Fibroblast of skin of scalp (primary cell): ENCODE measurements at regions not wholly inside any gene's neighbourhood (a gene's known extent, or its start where the extent isn't known, plus 50 kb on each side); places are given as distances from the start of the nearest gene placed in this dataset.

Experiments
- DNase-seq: peaks from one replicate; pipeline ENCODE4 v3.0.0-alpha.2; 2013

DNA sequence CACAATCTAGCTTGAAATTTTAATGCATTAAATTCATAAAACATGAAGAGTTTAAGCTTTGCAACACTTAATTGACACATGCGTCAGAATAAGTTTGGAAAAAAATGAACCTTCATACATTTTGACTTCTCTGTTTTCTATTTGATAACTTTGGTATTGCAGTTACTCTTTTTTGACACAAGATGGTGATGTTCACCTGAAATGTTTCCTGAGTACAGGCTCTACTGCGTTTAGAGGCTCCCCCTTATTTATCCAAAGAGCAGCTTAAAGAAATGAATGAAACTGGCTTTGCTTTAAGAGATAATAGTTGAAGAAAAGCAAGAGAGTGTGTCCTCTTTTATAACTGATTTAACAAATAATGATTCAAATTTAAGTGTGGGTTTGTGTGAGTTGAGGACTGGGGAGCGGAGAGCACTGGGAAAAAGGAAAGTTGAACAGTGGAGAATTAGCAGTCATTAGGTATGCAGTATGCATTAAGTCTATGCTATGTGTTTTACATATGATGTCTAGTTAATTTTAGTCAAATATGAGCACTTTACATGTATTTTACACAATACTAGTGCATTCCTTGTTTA lies 180.6 kb upstream of the NUDT6 start:
- peak; percentile 64 for DNase-seq

DNA sequence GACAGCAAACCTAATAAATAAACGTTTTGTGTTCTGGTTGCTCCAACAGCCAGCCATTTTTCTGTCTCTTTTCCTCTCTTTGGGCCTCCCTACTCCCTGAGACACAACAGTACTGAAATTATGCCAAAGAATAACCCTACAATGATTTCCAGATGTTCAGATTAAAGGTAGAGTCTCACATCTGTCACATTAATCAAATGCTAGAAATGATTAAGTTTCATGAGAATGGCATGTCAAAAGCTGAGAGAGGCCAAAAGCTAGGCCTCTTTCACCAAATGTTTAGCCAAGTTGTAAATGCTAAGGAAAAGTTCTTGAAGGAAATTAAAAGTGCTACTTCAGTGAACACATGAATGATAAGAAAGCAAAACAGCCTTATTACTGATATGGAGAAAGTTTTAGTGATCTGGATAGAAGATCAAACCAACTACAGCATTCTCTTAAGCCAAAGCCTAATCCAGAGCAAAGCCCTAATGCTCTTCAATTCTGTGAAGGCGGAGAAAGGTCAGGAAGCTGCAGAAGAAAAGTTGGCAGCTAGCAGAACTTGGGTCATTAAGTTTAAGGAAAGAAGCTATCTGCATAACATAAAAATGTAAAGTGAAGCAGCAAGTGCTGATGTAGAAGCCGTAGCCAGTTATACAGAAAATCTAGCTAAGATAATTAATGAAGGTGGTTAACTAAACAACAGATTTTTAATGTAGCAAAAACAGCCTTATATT lies 182.1 kb upstream of the NUDT6 start:
- peak; percentile 38 for DNase-seq

DNA sequence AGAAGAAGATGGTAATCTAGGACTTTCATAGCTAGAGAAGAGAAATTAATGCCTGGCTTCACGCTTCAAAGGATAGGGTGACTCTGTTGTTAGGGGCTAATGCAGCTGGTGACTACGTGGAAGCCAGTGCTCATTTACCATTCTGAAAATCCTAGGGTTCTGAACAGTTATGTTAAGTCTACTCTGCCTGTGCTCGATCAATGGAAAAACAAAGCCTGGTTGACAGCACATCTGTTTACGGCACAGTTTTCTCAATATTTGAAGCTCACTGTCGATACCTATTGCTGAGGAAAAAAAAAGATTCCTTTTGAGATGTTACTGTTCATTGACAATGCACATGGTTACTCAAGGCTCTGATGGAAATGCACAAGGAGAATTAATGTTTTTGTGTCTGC lies 182.6 kb upstream of the NUDT6 start:
- no peak for DNase-seq

DNA sequence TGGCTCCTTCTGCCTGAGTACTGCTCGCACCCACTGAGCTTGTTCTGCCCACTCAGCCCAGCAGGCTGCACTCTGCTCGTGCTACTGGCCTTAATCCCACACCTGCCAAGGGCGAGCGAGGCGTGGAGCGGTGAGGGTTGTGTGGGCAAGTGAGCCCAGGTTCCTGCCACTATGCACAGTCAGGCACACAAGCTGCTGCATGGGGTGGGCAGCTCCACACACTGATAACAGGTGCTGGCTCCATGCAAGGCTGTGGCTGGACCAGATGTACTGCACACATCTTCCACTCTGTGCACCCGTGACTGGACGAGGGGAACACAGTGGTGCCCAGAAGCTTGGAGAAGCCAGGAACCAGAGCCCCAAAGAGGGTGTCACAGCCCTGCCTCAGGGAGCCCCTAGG lies 184.3 kb upstream of the NUDT6 start:
- DNase-seq: no peak

DNA sequence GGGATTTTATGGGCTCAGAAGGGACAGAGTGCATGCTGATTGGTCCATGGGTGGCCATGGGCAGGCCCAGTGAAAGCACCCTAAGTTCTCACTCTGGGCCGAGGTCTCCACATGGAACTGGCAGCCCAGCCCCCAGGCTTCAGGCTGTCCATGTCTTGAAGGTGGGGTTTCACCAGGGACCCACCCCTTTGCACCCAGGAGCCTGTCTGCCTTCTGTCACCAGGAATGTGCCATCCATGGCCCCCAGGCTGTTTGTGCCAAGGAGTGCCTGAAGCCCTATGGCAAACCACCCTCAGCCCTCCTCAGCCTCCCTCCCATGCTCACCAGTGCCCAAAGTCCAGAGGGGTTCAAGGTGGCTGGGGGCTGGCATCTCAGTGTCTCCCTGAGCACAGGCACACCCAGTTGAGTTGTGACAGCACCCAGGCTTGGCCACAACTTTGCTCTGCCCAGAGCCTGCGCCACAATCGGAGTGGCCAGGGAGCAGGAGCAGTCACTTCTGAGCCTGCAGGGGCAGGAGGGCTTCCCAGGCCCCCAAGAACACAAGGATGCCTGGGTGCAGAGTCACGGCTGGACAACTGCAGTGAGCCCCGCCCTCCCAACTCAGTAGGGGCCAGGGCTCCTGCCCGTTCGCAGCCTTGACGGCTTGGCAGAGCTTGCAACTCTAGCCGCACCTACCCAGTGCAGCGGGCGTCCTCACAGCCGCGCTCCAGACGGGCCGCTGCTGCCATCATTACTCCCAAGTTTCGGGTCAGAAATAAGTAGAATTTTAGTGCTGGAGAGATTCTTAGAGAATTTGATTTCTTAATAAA lies 185.3 kb upstream of the NUDT6 start:
- no peak for DNase-seq

DNA sequence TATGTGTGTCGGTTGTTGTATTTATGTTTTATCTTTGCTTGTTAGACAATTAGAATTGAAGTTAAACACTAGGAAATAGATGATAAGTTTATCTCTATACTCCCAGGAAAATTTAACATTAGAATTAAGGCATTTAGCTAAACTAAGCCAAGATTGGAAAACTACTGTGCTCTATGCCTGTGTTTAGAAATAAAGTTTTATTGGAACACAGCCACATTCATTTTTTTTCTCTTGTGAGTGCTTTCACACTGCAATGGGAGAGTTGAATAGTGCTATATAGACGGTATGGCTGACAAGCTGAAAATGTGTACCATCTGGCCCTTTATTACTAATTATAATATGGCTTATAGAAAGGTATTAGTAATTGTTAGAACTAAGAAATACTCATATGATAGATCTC lies 186.7 kb upstream of the NUDT6 start:
- no peak for DNase-seq

DNA sequence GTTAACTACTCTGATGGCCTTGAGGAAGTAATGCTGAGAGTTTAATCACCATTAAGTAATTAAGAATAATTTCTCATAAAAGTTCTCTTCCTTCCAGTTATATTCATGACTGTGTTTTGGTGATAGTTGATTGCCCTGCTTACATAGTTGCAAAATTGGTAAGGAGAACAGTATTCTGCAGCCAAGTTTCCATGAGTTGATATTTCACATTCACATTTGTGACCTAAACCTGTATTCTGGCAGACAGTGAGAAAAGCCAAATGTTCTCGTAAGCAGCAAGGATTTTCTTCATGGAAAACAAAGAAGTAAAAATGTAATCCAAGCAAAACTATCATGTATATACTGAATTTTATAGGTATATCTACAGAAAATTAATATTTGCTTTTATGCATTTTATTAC lies 187.8 kb upstream of the NUDT6 start:
- no peak for DNase-seq

DNA sequence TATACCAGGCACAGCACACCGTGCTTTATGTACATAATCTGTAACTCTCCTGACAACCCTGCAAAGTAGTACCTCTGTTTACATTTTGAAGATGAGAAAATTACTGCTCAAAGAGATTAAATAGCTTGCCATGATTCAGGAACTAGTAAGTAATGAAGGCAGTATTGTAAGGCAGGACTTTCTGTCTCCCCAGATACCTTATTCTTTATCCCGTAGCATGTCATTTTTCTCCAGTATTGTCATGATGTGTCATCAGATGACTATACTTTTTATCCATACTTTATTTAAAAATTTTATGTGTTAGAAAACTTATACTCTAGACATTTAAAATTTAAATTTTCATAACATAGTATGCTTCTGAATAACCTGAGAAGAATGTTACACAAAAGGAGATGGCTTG lies 188.3 kb upstream of the NUDT6 start:
- DNase-seq: peak; percentile 17

DNA sequence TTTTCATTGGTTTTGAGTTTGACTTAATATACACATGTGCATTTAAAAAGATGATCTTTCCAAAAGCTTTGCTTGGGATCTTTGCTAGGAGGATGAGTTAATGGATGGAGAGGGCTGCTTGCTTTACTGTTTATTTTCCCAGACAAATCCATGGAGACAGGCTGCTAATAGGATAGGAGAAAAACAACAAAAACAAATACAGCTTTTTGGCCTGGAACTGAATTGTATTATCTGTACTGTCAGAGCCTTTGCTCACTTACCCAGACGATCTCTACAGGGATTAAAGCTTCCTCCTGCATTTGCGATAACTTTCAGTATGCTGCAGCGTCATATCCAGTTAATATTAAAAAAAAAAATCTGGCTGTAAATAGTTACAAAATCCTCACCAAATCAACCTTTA lies 190.8 kb upstream of the NUDT6 start:
- DNase-seq: no peak

DNA sequence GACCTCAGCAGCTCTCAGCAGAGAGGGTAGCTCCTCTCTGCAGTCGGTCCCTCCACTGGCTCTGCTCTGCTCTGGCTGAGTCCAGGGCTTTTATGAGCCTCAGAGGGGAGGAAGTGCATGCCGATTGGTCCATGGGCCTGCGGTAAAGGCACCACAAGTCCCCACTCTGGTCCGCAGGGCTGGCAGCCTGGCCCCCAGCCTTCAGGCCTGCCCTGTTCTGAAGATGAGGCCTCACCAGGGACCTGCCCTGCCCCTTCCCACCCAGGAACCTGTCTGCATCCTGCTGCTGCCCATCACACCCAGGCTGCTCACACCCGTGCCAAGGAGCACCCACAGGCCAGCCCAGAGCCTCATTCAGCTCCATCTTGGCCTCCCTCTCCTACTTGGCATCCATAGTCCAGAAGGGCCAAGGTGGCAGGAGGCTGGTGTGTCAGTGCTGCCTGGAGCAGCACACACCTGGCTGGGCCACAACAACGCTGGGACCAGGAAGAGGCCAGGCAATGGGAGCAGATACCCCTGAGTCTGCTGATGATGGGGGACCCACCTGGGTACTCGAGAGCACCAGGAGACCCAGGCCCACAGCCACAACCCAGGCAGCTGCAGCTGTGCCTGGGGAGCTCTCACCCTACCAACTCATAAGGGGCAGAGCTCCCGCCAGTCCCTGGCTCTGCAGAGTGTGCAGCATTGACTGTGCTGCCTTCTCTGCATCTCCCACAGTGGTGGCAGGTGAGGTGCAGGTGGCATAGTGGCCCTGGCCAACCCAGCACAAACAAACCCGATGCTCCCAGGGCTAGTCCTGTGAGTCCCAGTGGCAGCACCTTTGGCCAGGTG lies 191.9 kb upstream of the NUDT6 start:
- no peak for DNase-seq

DNA sequence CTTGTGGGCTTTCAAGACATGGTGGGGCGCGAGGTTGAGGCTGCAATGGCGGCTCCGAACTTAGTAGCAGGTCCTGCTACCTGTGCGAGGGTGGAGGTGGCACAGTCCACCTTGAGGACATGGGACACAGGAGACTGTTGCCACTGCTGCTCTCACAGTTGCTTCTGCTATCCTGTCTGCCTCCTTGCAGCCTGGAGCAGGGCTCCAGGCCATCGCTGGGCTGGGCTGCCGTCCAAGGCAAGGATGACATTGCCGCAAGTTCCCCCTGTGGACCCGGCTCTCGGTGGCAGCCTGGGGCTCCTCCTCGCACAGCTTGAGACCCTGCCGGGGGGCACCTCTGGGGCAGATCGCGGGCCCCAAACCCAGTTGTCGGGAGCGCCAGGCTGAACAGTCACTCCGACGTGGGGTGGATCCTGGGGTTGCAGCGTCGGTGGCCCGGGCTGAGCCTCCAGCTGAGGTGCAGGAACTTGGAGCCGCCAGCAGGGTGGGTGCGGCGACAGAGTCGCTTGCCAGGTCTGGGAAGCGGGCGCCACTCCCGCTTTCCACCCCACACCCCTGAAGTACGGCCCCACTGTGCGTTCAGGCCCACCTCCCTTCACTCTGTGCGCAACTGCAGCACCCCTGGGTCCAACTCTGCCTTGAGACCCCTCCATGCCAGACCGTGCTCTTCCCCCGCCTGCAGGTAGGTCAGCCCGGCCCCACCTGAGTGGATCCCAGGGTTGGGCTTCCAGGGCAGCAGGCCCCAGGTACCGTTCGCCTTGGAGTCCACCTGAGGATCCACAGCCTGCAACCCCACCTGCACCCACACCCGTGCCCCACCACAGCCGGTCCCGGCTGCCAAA lies 192.7 kb upstream of the NUDT6 start:
- DNase-seq: no peak

DNA sequence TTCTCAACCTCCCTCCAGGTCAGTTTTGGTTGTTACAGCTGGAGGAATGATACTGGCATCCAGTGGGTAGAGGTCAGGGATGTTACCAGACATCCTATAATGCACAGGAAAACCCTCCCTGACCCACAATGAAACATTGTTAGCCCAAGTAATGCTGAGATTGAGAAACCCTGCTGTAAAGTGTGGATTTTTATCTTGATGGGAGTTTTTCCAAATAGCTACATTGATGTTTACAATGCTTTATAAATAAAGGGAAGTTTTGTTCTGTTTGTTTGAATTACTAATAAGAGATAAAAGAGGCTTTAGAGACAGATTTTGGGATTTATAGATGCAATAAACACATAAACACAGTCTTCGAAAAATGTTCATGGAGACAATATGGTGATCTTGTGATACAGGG lies 194.0 kb upstream of the NUDT6 start:
- no peak for DNase-seq

DNA sequence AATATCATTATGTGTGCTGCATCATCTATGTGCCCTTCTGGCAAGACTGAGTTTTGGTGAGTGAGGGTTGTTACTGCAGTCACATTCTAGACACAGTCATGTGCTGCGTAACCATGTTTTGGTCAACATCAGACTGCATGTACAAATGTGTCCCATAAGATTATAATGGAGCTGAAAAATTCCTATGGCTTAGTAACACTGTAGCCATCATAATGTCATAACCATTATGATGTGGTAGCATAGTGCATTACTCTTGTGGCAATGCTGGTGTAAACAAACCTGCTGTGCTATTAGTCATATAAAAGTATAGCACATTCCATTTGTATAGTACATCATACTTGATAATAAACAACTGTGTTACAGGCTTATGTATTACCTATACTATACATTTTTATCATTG lies 198.1 kb upstream of the NUDT6 start:
- peak; percentile 55 for DNase-seq

DNA sequence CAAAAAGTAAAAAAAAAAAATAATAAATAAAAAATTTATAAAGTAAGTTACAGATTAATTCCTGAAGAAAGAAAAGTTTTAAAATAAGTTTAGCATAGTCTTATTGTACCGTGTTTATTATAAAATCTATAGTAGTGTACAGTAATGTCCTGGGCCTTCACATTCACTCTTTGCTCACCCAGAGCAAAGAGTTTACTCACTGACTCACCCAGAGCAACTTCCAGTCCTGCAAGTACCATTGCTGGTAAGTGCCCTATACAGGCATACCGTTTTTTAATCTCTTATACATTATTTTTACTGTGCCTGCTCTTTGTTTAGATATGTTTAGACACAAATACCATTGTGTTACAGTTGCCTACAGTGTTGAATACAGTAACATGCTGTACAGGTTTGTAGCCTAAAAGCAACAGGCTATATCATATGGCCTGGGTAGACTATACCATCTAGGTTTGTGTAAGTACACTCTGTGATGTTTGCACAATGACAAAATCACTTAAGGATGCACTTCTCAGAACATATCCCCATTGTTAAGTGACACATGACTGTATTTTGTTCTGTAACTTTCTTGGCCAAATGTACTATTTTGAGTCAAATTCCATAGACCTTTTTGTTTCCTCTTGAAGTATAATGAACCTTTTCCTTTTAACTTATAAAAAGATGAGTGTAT lies 199.0 kb upstream of the NUDT6 start:
- DNase-seq: peak; percentile 31

DNA sequence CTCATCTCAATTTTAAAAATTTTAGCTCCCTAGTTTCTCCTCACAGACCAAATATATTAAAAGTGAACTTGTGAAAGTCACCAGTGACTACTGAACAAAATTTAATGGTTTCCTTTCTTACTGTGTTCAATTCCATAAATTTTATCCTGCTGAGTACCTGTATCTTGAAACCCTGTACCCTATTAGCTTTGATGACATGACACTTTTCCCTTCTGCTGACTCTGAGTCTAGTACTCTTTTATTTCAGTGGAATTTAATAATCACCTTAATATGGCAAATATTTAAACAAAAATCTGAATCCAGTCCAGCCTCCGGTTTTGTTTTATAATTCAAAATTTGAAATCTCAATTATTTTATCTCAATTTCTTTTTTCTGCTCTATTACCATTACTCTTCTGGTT lies 203.1 kb upstream of the NUDT6 start:
- no peak for DNase-seq

DNA sequence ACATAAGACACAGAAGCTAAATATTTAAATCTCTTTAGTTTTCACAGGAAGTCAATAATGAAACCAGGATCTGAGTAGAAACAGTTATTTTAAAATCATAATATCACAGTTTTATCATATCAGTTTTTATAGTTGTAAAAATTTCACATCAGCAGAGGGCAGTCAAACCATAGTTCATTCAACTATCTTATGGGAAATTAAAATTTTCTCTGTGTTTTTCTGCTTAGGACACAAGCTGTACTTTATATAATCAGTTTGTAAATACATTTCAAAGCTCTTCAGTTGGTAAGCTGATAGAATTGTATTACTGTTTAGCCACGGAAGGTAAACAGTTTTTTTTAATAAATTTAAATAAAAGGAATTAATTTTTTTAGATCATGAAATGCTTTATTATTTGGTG lies 204.8 kb upstream of the NUDT6 start:
- peak; percentile 49 for DNase-seq

DNA sequence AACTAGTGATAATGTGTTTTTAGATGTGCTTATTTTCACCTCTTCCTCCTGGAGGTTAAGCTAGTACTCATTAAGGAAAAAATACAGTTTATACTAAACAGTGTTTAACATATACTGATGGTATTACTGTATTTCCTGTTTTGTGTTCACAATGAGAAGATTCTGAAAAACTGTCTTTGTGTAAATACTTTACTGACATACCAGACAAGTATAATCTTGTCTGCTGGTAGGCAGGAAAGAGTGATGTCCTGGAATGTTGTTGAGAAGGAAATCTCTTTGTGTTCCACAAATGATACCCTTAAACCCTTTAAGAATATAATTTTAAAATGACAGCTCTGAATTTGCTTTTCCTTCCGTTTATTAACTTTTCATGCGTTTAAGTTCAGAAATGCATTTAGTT lies 205.5 kb upstream of the NUDT6 start:
- DNase-seq: peak; percentile 46

DNA sequence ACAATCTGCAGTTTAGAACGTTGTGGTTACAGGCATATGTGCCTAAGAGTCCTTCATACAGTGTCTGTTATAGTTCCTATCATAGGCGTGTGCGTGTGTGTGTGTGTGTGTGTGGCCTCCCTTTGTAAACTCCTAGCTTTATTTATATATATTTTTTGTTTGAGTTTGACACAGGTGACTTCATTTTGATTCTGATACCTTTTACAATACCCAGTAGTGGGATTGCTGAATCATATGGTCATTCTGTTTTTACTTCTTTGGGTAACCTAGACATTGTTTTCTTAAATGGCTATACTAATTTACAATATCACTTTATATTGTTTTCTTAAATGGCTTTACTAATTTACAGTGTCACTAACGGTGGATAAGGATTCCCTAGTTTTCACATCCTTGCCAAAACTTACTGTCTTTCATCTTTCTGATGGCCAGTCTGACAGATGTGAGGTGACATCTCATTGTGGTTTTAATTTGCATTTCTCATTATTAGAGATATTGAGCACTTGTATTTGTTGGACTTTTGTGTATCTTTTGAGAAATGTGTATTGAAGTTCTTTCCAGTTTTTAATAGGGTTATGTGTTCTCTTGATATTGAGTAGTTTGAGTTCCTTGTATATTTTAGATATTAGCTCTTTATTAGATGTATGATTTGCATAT lies 211.1 kb upstream of the NUDT6 start:
- no peak for DNase-seq

DNA sequence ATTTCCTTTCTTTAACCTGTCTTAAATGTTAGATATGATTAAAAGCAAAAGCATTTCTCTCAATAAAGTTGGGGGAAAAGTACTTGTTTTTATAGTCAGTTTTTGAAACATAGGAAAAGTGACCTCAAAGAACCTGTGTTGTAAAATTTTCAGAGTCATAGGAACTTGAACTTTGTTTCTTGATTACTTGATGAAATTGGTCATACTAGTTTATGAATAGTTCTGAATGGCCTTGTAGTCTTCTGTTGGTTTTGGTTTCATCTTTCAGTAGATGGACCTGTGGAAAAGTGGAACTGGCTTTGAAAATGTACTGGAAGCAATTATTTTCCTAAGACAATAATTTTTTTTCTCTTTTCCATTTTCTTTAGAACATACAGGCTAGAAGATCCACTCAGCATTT lies 222.2 kb upstream of the NUDT6 start:
- DNase-seq: no peak

DNA sequence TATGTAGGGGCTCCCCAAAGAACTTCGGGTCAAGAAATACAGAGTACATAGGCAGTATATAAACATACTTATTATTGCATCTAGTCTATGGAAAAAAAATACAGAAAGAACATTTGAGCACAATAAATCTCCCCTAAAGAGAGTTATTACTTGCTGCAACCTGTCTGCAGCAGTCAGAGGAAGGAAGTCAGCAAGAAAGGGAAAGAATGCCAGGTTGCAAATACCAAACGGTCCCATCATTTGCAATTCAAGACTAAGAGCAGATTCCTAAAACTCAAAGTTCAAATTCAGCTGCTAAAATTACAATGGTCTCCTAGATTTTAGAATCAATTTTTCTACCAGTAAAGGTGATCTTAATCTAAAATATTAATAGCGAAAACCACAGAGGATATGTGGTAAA lies 236.2 kb upstream of the NUDT6 start:
- no peak for DNase-seq

DNA sequence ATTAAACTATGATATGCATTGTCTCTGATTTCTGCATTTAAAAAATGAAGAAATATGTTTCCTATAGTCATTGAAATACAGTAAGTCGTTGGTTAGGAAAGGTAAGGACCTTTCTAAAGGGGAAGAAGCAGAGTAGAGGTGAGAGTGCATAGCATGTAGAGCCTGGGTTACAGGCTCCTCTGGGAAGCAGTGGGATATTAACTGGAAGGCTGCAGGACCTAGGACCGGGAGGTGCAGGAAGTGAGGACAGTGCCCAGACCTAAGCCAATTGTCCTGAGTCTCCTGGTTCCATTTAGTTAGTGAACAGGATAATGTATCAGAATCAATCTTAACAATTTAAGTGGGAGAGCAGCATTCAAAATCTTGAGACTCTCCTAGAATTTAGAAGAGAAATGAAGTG lies 237.1 kb upstream of the NUDT6 start:
- DNase-seq: no peak
